Chondrocyte (in vitro differentiated cells): ENCODE measurements at regions not wholly inside any gene's neighbourhood (a gene's known extent, or its start where the extent isn't known, plus 50 kb on each side); places are given as distances from the start of the nearest gene placed in this dataset.

Source experiments
- DNase-seq: peaks from one replicate; pipeline ENCODE4 v3.0.0; 2021; ENCODE audit warnings: mixed read lengths, low spot score
- H3K27ac Mint-ChIP-seq: one replicate; pipeline ENCODE4 v1.8.0; 2021; ENCODE audit warnings: mild to moderate bottlenecking, moderate library complexity, mixed read lengths; ENCODE audit not compliant: unreplicated experiment
- H3K27me3 Mint-ChIP-seq: 2 replicates; pipeline ENCODE4 v1.8.0; 2021; ENCODE audit warnings: low read depth, mixed read lengths
- H3K36me3 Mint-ChIP-seq: 2 replicates; pipeline ENCODE4 v1.8.0; 2021; ENCODE audit warnings: low read depth, mixed read lengths
- H3K4me1 Mint-ChIP-seq: 2 replicates; pipeline ENCODE4 v1.8.0; 2021; ENCODE audit warnings: low read depth, mild to moderate bottlenecking, mixed read lengths
- H3K4me3 Mint-ChIP-seq: one replicate; pipeline ENCODE4 v1.8.0; 2021; ENCODE audit warnings: mild to moderate bottlenecking, moderate library complexity, mixed read lengths; ENCODE audit not compliant: unreplicated experiment
- H3K9me3 Mint-ChIP-seq: 2 replicates; pipeline ENCODE4 v1.8.0; 2021; ENCODE audit warnings: low read depth, mixed read lengths
- TF ChIP-seq, protein P1 (sequence below): fragments of 200-600 bp; sonication (generic); IDR thresholded peaks from 2 replicates; pipeline ENCODE4 v1.5.0; 2021; ENCODE audit warnings: antibody characterized with exemption, mild to moderate bottlenecking, moderate library complexity

DNA sequence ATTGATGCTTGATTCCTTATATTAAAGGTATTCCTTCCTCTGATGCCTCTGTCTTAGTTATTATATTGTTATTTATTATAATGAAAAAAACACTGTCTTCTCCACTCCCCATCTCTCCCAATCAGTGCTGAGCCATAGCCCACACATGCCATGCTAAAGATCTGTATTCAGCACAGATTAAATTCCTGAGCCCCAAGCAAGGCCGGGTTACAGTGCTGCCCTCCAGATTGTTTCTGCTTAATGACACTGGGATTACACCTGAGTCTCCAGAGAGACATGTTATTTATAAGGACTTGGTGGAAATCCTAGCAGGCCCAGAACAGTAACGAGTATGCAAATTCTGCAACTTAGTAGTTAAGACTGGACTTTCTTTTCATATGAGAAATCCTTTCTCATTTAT is 305.9 kb upstream of the UMPS start:
- no peak for DNase-seq
- Mint-ChIP-seq H3K4me1 (peaks cover 15% of the 10 kb centered on the region), H3K27me3 (no peaks in the 10 kb centered on the region), H3K27ac (no peak overlapping the region), H3K4me3 (no peak overlapping the region), H3K9me3 (no peaks in the 10 kb centered on the region), H3K36me3 (peaks cover 18% of the 10 kb centered on the region)
- TF ChIP-seq, protein P1, sequence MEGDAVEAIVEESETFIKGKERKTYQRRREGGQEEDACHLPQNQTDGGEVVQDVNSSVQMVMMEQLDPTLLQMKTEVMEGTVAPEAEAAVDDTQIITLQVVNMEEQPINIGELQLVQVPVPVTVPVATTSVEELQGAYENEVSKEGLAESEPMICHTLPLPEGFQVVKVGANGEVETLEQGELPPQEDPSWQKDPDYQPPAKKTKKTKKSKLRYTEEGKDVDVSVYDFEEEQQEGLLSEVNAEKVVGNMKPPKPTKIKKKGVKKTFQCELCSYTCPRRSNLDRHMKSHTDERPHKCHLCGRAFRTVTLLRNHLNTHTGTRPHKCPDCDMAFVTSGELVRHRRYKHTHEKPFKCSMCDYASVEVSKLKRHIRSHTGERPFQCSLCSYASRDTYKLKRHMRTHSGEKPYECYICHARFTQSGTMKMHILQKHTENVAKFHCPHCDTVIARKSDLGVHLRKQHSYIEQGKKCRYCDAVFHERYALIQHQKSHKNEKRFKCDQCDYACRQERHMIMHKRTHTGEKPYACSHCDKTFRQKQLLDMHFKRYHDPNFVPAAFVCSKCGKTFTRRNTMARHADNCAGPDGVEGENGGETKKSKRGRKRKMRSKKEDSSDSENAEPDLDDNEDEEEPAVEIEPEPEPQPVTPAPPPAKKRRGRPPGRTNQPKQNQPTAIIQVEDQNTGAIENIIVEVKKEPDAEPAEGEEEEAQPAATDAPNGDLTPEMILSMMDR, result no peak

DNA sequence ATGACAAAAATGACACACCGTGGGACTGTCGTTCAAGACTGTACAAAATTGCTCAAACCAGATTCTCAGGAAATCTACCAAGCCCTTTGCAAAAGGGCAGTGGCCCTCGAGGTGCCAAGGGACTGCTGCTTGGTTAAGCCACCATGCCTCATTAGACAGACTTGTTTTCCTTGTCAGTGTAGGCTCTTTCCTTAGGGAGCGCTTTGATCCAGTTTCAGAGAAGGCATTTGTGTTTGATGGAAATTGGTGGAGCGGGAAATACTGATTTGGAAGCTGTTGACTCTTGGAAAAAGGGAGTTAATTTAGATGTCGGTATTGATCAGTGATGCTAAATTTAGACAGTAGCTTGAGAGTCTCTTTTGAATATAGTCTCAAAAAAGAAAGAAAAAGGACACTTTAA is 304.3 kb upstream of the UMPS start:
- DNase-seq, result no peak
- TF ChIP-seq, protein P1, result no peak
- peaks cover 17% of the 10 kb centered on the region for H3K4me1 Mint-ChIP-seq
- H3K36me3 Mint-ChIP-seq, result peaks cover 15% of the 10 kb centered on the region
- no peak overlapping the region for H3K27ac Mint-ChIP-seq
- no peak overlapping the region for H3K4me3 Mint-ChIP-seq
- H3K27me3 Mint-ChIP-seq, result no peaks in the 10 kb centered on the region
- H3K9me3 Mint-ChIP-seq, result no peaks in the 10 kb centered on the region

DNA sequence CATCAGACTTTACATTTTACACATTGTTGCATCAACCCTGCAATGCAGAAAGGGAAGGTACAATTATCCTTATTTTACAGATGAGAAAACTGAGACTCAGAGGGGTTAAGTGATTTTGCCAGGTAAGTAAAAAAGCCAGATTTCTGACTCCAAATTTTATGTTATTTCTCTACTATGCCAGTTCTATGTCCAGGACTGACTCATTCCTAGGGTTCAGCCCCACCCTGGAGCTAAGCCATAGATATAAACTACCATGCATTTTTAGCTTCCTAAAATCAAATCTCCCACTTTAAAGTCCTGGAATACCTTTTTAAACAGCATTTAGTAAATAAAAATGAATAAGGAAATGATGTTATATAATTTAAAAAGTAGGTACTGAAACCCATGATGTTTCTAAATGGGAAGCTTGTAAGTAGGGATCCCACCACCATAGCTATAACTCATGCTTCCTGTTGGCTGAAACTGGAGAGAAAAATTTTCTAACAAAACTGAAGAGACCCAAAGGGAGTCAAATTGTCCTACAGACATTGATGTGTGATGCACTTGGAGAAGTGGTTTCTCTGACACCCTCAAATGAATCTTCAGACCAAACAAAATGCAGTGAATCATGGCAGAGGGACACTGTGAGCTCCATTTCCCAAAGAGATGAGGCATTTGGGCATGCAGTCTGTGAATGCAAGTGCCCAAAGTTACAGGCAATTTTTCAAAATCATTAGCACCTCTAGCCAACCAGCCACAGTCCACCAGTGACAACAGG is 301.7 kb upstream of the UMPS start:
- Mint-ChIP-seq H3K36me3 (peaks cover 15% of the 10 kb centered on the region), H3K27ac (peak overlapping the region; percentile 23)
- DNase-seq, result no peak

DNA sequence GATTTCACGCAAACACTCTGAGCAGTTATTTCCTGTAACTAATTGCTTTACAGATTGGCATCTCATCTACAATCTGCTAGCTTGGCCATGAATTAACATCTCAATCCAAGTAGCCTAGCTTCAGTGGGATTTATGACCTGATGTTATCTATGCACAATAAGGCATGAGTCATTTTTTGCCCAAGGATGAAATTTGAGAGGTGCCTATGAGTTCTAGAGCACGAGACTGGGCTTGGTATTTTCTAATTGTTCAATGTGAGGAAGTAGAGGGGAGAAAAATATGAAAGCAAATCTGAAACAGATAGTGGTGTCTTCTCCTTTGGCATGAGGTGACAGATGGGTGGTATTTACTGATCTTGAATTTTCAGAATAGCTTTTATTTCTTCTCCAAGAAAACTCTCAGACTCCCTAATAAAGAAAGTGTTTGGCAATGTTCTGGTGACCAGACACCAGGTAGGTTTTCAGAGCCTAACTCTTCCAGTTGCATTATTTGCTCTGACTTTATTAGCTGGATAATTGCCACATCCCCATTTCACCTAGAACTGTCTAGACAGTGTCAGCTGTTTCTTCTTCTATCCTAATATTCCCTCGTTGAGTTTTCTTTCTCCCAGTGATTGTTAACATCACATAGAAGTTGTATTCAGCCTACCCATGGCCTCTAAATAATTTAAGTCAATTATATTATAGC is 301.0 kb upstream of the UMPS start:
- H3K27ac Mint-ChIP-seq, result no peak overlapping the region
- TF ChIP-seq, protein P1, result no peak
- no peak for DNase-seq
- no peaks in the 10 kb centered on the region for H3K9me3 Mint-ChIP-seq
- H3K4me3 Mint-ChIP-seq, result no peak overlapping the region
- peaks cover 15% of the 10 kb centered on the region for H3K36me3 Mint-ChIP-seq
- H3K4me1 Mint-ChIP-seq, result peaks cover 17% of the 10 kb centered on the region
- H3K27me3 Mint-ChIP-seq, result no peaks in the 10 kb centered on the region

More for the DNA sequence above, 301.7 kb upstream of the UMPS start:
- Mint-ChIP-seq H3K27me3 (no peaks in the 10 kb centered on the region), H3K4me1 (peaks cover 17% of the 10 kb centered on the region), H3K4me3 (no peak overlapping the region), H3K9me3 (no peaks in the 10 kb centered on the region)
- TF ChIP-seq, protein P1, result no peak

DNA sequence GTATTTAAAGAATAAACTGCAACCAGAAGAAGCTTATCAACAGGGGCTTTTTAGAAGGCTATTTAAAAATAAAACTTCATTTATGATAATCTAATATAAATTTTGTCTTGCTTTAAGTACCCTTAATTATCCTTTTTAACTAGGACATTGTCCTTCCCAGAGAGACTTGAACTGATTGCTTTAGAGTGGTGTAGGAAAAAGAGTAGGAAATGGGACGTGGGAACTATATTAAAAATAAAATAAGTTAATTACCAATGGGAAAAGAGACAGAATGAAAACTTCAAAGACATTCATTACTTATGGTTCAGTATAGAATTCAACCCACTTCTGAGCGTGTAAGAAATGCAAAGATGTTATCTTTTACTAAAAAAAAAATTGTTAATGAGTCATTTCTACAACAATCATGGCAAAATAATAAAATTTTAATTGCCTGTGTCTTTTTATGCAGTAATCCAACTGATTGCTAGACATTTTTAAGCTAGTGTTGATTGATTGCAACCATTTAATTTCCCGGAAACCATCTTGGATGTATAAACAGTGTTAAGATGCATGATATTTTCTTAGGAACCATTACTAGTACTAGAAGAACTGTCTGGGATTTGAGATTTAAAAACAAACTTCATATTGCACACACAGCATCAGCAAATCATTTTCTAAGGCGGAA is 298.8 kb upstream of the UMPS start:
- Mint-ChIP-seq H3K27me3 (no peaks in the 10 kb centered on the region), H3K4me1 (peaks cover 17% of the 10 kb centered on the region), H3K36me3 (peaks cover 26% of the 10 kb centered on the region), H3K27ac (no peak overlapping the region), H3K4me3 (no peak overlapping the region), H3K9me3 (peaks cover 5% of the 10 kb centered on the region)
- TF ChIP-seq, protein P1, result no peak
- DNase-seq, result no peak
